ENCODE measurements at regions not wholly inside any gene's neighbourhood (a gene's known extent, or its start where the extent isn't known, plus 50 kb on each side); places are given as distances from the start of the nearest gene placed in this dataset.

DNA sequence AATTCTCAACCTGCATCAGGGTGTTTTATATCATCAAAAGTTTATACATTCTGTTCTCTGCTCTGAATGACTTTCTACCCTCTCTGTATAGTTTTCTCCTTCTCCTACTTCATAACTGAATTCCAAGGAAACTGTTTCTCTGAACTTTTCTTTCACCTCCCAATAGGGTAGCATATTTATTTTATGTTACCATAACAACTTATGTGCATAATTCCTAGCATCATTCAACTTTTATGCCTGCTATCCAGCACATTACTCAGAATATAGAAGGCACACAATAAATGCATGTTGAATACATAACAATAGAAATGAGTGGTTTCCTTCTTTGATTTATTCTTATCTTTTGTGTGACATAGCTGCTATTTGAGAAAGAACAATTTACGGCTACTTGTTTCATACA, 2385.0 kb downstream of the PCDH9 start:
- H3K4me2 ChIP-seq (ENCODE audit: low read depth, low read length) = no peak overlapping the region
- no peaks in the 10 kb centered on the region for H3K4me1 ChIP-seq (ENCODE audit: insufficient read depth, low read length)
- no peak overlapping the region for H3K27ac ChIP-seq (ENCODE audit: extremely low read length, insufficient read depth, low read length)
- H3K4me3 ChIP-seq (replicated peaks in 1 of 3; ENCODE audit: insufficient read depth in 1 of 3, low read depth in 2 of 3, low read length in 3 of 3) = no peak overlapping the region
- in situ Hi-C loops (cut with HindIII; ENCODE audit: extremely low pct_ligation_motif_present, low pct_unique_long_range_greater_than_20kb) = no loop called here
- no peak overlapping the region for H2AFZ ChIP-seq (ENCODE audit: low read length)
- BruUV-seq (replicated peaks) = no TSS peak
- POLR2A ChIA-PET = no interaction called here
- FAIRE-seq (no peak), DNase-seq (ENCODE audit: low spot score) (no peak), ATAC-seq (no peak)
- TF ChIP-seq, protein P1, sequence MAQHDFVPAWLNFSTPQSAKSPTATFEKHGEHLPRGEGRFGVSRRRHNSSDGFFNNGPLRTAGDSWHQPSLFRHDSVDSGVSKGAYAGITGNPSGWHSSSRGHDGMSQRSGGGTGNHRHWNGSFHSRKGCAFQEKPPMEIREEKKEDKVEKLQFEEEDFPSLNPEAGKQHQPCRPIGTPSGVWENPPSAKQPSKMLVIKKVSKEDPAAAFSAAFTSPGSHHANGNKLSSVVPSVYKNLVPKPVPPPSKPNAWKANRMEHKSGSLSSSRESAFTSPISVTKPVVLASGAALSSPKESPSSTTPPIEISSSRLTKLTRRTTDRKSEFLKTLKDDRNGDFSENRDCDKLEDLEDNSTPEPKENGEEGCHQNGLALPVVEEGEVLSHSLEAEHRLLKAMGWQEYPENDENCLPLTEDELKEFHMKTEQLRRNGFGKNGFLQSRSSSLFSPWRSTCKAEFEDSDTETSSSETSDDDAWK (CRISPR knock-in tag; IDR thresholded peaks at IDR 0.05) = no peak
- TF ChIP-seq PLRG1 (conservative IDR thresholded peaks at IDR 0.05) = no peak
- no peak for TF ChIP-seq ARHGAP35 (CRISPR knock-in tag; IDR thresholded peaks at IDR 0.05; ENCODE audit: borderline replicate concordance)
- TF ChIP-seq NFYB (CRISPR knock-in tag; IDR thresholded peaks at IDR 0.05) = no peak
- TF ChIP-seq, protein P2, sequence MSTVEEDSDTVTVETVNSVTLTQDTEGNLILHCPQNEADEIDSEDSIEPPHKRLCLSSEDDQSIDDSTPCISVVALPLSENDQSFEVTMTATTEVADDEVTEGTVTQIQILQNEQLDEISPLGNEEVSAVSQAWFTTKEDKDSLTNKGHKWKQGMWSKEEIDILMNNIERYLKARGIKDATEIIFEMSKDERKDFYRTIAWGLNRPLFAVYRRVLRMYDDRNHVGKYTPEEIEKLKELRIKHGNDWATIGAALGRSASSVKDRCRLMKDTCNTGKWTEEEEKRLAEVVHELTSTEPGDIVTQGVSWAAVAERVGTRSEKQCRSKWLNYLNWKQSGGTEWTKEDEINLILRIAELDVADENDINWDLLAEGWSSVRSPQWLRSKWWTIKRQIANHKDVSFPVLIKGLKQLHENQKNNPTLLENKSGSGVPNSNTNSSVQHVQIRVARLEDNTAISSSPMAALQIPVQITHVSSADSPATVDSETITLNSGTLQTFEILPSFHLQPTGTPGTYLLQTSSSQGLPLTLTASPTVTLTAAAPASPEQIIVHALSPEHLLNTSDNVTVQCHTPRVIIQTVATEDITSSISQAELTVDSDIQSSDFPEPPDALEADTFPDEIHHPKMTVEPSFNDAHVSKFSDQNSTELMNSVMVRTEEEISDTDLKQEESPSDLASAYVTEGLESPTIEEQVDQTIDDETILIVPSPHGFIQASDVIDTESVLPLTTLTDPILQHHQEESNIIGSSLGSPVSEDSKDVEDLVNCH (CRISPR knock-in tag; IDR thresholded peaks at IDR 0.05) = no peak
- TF ChIP-seq TARDBP (CRISPR knock-in tag; IDR thresholded peaks at IDR 0.05) = no peak
- no peak for TF ChIP-seq SP2 (CRISPR knock-in tag; IDR thresholded peaks at IDR 0.05)
- no peak for TF ChIP-seq ZNF496 (CRISPR knock-in tag; IDR thresholded peaks at IDR 0.05; ENCODE audit: insufficient replicate concordance)
- no peak for TF ChIP-seq MEIS2 (CRISPR knock-in tag; IDR thresholded peaks at IDR 0.05)
- no peak for TF ChIP-seq GABPB1 (CRISPR knock-in tag; IDR thresholded peaks at IDR 0.05)
- TF ChIP-seq, protein P3, sequence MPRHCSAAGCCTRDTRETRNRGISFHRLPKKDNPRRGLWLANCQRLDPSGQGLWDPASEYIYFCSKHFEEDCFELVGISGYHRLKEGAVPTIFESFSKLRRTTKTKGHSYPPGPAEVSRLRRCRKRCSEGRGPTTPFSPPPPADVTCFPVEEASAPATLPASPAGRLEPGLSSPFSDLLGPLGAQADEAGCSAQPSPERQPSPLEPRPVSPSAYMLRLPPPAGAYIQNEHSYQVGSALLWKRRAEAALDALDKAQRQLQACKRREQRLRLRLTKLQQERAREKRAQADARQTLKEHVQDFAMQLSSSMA (CRISPR knock-in tag; IDR thresholded peaks at IDR 0.05) = no peak
- no peak for TF ChIP-seq NFYC (CRISPR knock-in tag; IDR thresholded peaks at IDR 0.05)
- no peak for TF ChIP-seq TOPORS (CRISPR knock-in tag; IDR thresholded peaks at IDR 0.05)
- TF ChIP-seq, protein P4, sequence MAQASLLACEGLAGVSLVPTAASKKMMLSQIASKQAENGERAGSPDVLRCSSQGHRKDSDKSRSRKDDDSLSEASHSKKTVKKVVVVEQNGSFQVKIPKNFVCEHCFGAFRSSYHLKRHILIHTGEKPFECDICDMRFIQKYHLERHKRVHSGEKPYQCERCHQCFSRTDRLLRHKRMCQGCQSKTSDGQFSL (CRISPR knock-in tag; IDR thresholded peaks at IDR 0.05) = no peak
- TF ChIP-seq PAX8 (CRISPR knock-in tag; IDR thresholded peaks at IDR 0.05; ENCODE audit: borderline replicate concordance) = no peak
- TF ChIP-seq NFE2L2 (IDR thresholded peaks at IDR 0.05; ENCODE audit: low read length) = no peak
- no peak for TF ChIP-seq NCOA1 (CRISPR knock-in tag; IDR thresholded peaks at IDR 0.05)
- no peak for TF ChIP-seq KDM5B (CRISPR knock-in tag; IDR thresholded peaks at IDR 0.05; ENCODE audit: borderline replicate concordance)
- TF ChIP-seq HNF4G (IDR thresholded peaks at IDR 0.05; ENCODE audit: borderline replicate concordance, low read depth, low read length) = no peak
- no peak for TF ChIP-seq HNF4G (CRISPR knock-in tag; IDR thresholded peaks at IDR 0.05; ENCODE audit: borderline replicate concordance, low read depth)
- CTCF ChIA-PET (ENCODE audit: low intra/inter-chr PET ratio, low total read pairs) = no interaction called here
- no peaks in the 10 kb centered on the region for H3K79me2 ChIP-seq (ENCODE audit: insufficient read depth, low read length)
- no peaks in the 10 kb centered on the region for H3K9me3 ChIP-seq (ENCODE audit: low read length)
- H3K36me3 ChIP-seq (replicated peaks in 1 of 2; ENCODE audit: control insufficient read depth in 1 of 2, insufficient read depth in 2 of 2, low read length in 2 of 2) = no peaks in the 10 kb centered on the region
- WGBS (ENCODE audit: low lambda C conversion rate) = 0% methylated on average over 1 of the region's 1 CpG
- no peaks in the 10 kb centered on the region for H3K27me3 ChIP-seq (ENCODE audit: control insufficient read depth in 1 of 2, insufficient read depth in 2 of 2, low read length in 2 of 2)
- H4K20me1 ChIP-seq (ENCODE audit: insufficient read depth, low read length) = no peaks in the 10 kb centered on the region
- intact Hi-C loops (cut with micrococcal nuclease; ENCODE audit: unreplicated experiment) = no loop called here
- H3K9ac ChIP-seq (ENCODE audit: insufficient read depth, low read depth, low read length) = no peak overlapping the region
